Mucosa of rectum (tissue), 2 donors: ENCODE measurements at regions not wholly inside any gene's neighbourhood (a gene's known extent, or its start where the extent isn't known, plus 50 kb on each side); places are given as distances from the start of the nearest gene placed in this dataset.

ENCODE experiments used
- H3K27ac ChIP-seq, 2 donors: one replicate each; pipeline ENCODE4 v1.7.0; 2013; ENCODE audit warnings: inconsistent platforms in 2 of 2, low read depth in 2 of 2, low read length in 2 of 2
- H3K27me3 ChIP-seq, 2 donors: one replicate each; pipeline ENCODE4 v1.7.0; 2013; ENCODE audit warnings: low read length in 2 of 2; ENCODE audit not compliant: control insufficient read depth in 2 of 2, insufficient read depth in 2 of 2
- H3K36me3 ChIP-seq, 2 donors: one replicate each; pipeline ENCODE4 v1.7.0; 2013; ENCODE audit warnings: low read length in 2 of 2; ENCODE audit not compliant: control insufficient read depth in 2 of 2, insufficient read depth in 2 of 2
- H3K4me1 ChIP-seq, 2 donors: one replicate each; pipeline ENCODE4 v1.7.0; 2013; ENCODE audit warnings: low read length in 2 of 2, mild to moderate bottlenecking in 1 of 2; ENCODE audit not compliant: control insufficient read depth in 2 of 2, insufficient read depth in 2 of 2
- H3K4me3 ChIP-seq, 2 donors: one replicate each; pipeline ENCODE4 v1.7.0; 2013; ENCODE audit warnings: low read length in 2 of 2
- H3K9ac ChIP-seq, 2 donors: one replicate each; pipeline ENCODE4 v1.7.0; 2013; ENCODE audit warnings: low read length in 2 of 2, low read depth in 1 of 2, mild to moderate bottlenecking in 1 of 2
- H3K9me3 ChIP-seq, 2 donors: one replicate each; pipeline ENCODE4 v1.7.0; 2013; ENCODE audit warnings: low read length in 2 of 2; ENCODE audit not compliant: control insufficient read depth in 2 of 2
- donor health status: healthy.
- donor health status: Normal muscosa, but diverticular disease.

DNA sequence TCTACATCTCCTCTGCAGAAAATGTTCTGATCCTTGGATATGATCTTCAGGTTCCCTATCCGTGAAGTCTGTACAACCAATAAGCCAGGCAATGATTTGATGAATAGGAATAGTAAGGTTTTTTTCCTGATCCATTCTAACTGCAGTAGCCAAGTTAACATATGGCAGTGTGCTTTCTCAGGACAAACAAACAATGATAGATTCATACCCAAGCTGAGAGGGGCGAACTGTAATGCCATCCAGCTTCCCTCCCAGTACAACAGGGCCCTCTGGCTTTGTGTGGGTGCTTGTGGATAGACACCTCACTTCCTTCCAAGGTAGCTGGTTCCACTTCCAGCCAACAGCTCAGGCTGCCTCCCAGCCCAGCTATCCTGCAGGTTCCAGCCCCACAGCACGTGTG, 359.2 kb downstream of the CDH26 start:
- no peaks in the 10 kb centered on the region for H3K4me1 ChIP-seq
- no peak overlapping the region for H3K27ac ChIP-seq
- no peaks in the 10 kb centered on the region for H3K36me3 ChIP-seq
- no peak overlapping the region for H3K9ac ChIP-seq
- H3K27me3 ChIP-seq, result no peaks in the 10 kb centered on the region
- H3K4me3 ChIP-seq, result no peak overlapping the region
- peaks cover 0 to 2% of the 10 kb centered on the region in 2 donors for H3K9me3 ChIP-seq

DNA sequence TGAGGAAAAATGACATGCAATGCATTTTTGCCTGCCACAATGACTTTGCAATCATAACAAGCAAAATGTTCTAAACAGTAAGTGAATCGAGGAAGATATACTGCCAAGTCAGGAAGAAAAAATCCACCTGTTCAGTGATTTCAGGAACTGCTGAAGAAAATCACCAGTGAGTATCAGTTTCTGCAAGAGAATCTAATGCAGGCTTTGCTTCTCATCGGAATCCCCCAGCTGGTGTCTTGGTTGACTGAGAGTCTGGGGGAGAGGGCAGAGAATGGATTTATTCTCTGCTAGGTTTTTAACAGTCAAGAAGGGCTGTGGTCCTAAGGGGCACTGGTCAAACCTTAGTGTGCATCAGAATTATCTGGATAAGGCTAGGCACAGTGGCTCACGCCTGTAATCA, 363.4 kb downstream of the CDH26 start:
- Histone ChIP-seq H3K36me3 (no peaks in the 10 kb centered on the region), H3K4me1 (no peaks in the 10 kb centered on the region), H3K27me3 (no peaks in the 10 kb centered on the region), H3K4me3 (no peak overlapping the region), H3K9ac (no peak overlapping the region), H3K9me3 (peaks cover 0 to 2% of the 10 kb centered on the region in 2 donors), H3K27ac (no peak overlapping the region)

DNA sequence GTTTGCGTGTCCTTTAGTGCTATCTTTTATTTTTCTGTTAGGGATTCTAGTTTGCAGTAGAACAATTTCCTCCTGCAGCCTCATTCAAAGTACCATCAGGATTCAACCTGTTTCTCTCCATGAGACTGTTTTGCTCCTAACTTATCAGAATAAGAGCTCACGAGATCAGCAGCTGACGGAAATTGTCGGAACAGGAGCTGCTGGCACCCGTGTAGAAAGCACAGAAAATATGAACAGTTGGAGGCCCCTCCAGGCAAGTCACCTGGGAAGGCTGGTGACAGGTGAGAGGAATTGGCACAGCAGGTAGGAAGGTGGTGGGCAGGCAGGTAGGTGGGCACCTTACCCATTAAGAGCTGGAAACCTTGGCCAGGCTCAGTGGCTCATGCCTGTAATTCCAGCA, 368.6 kb downstream of the CDH26 start:
- Histone ChIP-seq H3K27me3 (no peaks in the 10 kb centered on the region), H3K9ac (no peak overlapping the region), H3K4me3 (no peak overlapping the region), H3K4me1 (no peaks in the 10 kb centered on the region), H3K36me3 (no peaks in the 10 kb centered on the region), H3K27ac (no peak overlapping the region), H3K9me3 (no peaks in the 10 kb centered on the region)

DNA sequence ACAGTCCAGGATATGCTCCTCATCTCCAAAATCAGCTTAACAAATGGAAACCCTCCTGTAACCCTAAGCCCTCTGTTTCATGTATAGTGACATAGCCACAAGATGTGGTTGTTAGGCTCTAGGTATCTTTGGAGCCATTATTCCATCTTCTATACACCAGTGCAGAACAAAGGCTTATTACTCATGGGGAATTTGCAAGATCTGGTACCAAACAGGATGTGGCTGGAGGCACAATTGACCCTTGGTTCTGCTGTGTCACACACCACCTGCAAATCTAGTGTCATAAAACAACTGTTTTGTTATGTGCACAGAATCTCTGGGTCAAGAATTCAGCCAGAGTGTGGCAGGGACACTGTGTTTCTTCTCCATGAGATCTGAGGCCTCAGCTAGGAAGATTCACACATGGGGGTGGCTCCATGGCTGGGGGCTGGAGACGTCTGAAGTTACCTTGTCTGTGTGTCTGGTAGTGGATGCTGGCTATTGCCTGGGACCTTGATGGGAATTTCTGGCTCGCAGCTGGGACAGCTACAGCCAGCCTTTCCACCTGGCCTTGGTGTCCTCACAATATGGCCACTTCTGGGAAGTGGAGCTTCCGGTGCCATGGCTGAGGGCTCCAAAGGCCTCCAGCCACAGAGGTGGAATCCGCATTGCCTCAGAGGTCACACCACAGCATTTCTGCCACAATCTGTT, 369.9 kb downstream of the CDH26 start:
- Histone ChIP-seq H3K4me1 (no peaks in the 10 kb centered on the region), H3K27ac (no peak overlapping the region), H3K9me3 (no peaks in the 10 kb centered on the region), H3K9ac (no peak overlapping the region), H3K36me3 (no peaks in the 10 kb centered on the region), H3K4me3 (no peak overlapping the region), H3K27me3 (no peaks in the 10 kb centered on the region)

DNA sequence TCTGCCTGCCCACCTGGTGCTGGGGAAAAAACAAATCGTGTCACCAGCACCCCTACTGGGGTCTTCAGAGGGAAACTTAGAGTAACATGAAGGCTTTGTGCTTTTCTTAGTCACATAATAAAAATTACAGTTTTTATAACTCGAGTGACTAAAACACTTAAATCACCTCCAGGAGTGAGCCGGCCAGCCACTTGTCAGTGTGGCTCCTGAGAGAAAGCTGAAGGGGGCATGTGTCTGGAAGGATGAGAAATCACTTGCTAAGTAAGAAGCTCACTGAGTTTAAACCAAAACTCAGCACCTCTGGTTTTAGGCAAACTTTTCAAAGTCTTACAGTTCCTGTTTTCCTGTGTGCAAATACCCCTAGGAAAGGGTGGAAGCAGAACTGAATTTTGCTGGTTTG, 372.2 kb downstream of the CDH26 start:
- Histone ChIP-seq H3K9ac (no peak overlapping the region), H3K4me3 (no peak overlapping the region)

DNA sequence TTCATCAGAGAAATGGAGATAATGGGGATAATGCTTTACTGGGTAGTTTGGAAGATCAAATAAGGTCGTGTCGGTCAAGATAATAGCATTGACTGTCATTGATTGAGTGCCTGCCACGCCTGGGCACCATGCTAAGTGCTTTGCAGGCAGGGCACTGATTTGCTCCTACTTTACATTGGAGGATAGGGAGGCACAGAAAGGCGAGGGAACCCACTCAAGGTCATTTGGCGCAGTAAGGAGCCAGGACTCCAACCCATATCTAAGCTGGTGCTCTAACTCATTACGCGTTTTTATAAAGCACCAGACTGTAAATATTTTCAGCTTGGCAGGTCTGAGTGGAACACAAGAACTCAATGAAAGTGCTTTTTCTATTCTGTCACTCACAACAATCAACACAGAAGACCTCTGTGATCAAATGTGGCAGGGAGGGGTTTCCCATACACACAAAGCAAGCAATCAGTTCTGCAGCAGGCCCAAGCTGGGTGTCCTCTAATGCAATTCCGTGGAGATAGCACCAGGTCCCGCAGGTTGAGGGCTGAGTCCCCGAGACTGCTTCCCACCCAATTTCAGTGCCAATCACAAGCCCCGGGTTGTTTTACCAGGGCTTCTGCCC, 373.6 kb downstream of the CDH26 start:
- no peaks in the 10 kb centered on the region for H3K4me1 ChIP-seq
- H3K4me3 ChIP-seq, result no peak overlapping the region
- no peaks in the 10 kb centered on the region for H3K36me3 ChIP-seq
- H3K9me3 ChIP-seq, result no peaks in the 10 kb centered on the region
- H3K9ac ChIP-seq, result no peak overlapping the region
- H3K27ac ChIP-seq, result no peak overlapping the region
- no peaks in the 10 kb centered on the region for H3K27me3 ChIP-seq

More for the DNA sequence above, 372.2 kb downstream of the CDH26 start:
- no peak overlapping the region for H3K27ac ChIP-seq
- no peaks in the 10 kb centered on the region for H3K4me1 ChIP-seq
- no peaks in the 10 kb centered on the region for H3K27me3 ChIP-seq
- no peaks in the 10 kb centered on the region for H3K36me3 ChIP-seq
- no peaks in the 10 kb centered on the region for H3K9me3 ChIP-seq

DNA sequence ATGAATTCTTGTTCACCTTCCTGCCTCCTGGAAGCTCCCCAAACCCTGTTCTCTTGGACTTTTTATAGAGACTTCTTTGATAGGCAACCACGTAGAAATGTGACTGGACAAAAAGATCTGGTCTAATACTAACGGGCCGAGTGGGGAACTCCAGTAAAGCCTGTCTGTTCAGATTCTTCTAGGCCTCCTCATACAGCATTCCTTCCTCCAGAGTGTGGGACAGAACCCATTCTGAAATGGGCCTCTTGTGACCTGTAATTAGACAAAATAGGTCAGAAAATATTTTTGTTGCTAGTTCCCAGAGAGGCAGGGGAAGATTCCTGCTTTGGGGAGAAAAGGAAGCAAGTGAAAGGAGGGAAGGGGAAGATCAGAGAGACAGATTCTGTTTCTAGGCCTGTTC, 374.3 kb downstream of the CDH26 start:
- Histone ChIP-seq H3K9me3 (no peaks in the 10 kb centered on the region), H3K4me1 (no peaks in the 10 kb centered on the region), H3K9ac (no peak overlapping the region), H3K36me3 (no peaks in the 10 kb centered on the region), H3K27ac (no peak overlapping the region), H3K4me3 (no peak overlapping the region), H3K27me3 (no peaks in the 10 kb centered on the region)

DNA sequence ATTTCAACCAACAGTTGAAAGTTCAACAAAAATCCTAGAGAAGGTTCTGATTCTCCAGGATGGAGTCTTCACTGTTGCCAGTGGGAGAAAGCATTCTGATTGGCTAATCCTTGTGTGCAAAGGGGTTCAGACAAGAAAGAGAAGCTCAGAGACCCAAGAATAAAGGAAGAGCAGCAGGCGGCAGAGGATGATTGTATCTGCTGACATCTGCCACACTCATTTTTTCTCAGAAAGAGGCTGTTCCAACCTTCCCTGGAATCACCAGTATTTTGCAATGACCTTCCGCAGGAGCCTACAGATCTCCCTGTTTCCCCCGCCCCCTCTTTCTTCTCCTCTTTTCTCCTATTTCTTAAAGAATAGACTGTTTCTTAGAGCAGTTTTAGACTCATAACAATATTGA, 376.7 kb downstream of the CDH26 start:
- Histone ChIP-seq H3K36me3 (no peaks in the 10 kb centered on the region), H3K27me3 (no peaks in the 10 kb centered on the region), H3K9ac (no peak overlapping the region), H3K4me3 (no peak overlapping the region), H3K4me1 (no peaks in the 10 kb centered on the region), H3K9me3 (no peaks in the 10 kb centered on the region), H3K27ac (no peak overlapping the region)

DNA sequence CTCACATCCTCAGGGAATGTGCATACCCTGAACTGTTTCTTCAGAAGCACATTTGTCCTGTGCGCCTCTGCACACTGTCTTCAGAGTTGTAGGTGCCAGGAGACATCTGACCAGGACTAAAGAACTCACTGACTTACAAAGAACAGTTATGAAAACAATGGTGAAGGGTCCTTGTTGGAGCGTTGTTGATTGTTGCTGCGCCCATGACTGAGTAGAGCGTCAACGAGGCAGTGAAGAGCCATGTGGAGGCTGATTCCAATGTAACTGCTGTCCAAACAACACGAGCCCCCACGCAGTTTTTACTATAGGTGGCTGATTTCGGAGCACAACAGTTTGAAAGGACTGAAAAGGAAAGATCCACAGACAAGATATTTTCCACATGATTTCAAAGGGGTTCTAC, 380.3 kb downstream of the CDH26 start:
- Histone ChIP-seq H3K36me3 (no peaks in the 10 kb centered on the region), H3K9me3 (no peaks in the 10 kb centered on the region), H3K9ac (no peak overlapping the region), H3K27me3 (no peaks in the 10 kb centered on the region), H3K27ac (no peak overlapping the region), H3K4me1 (no peaks in the 10 kb centered on the region), H3K4me3 (no peak overlapping the region)

DNA sequence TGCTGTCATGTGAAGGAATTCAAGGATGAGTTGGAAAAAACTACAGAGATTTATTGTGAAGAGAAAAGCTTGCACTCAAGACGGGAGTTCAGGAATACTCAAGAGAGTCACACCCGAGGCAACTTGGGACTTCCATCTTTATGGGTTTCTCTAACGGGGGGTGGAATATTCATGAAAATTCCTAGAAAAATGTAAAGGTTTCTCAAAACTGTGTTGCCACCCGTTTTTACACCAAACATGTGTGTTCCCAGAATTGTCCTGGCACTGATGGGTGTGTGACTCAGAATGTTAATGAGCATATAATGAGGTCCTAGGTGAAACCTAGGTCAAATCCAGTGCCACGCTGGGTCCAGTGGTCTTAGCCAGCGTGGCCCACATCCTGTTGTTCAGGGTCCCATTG, 381.5 kb downstream of the CDH26 start:
- Histone ChIP-seq H3K27ac (no peak overlapping the region), H3K27me3 (no peaks in the 10 kb centered on the region), H3K36me3 (no peaks in the 10 kb centered on the region), H3K9me3 (no peaks in the 10 kb centered on the region), H3K9ac (no peak overlapping the region), H3K4me1 (no peaks in the 10 kb centered on the region), H3K4me3 (no peak overlapping the region)
